IPS-18a (cell line): ENCODE measurements at regions not wholly inside any gene's neighbourhood (a gene's known extent, or its start where the extent isn't known, plus 50 kb on each side); places are given as distances from the start of the nearest gene placed in this dataset.

Experiments used
- H3K27ac ChIP-seq: one replicate; pipeline ENCODE4 v1.5.1; 2013; ENCODE audit warnings: low read length
- H3K27me3 ChIP-seq: one replicate; pipeline ENCODE4 v1.6.1; 2013; ENCODE audit warnings: mild to moderate bottlenecking, low read length; ENCODE audit not compliant: control insufficient read depth, insufficient read depth
- H3K36me3 ChIP-seq: one replicate; pipeline ENCODE4 v1.6.1; 2013; ENCODE audit warnings: low read depth, low read length; ENCODE audit not compliant: control insufficient read depth
- H3K4me1 ChIP-seq: one replicate; pipeline ENCODE4 v1.6.1; 2013; ENCODE audit warnings: low read depth, low read length; ENCODE audit not compliant: control insufficient read depth
- H3K4me3 ChIP-seq: one replicate; pipeline ENCODE4 v1.5.1; 2013; ENCODE audit warnings: low read length
- H3K9ac ChIP-seq: one replicate; pipeline ENCODE4 v1.6.1; 2013; ENCODE audit warnings: mild to moderate bottlenecking, low read length, moderate library complexity
- H3K9me3 ChIP-seq: one replicate; pipeline ENCODE4 v1.6.1; 2013; ENCODE audit warnings: low read depth, low read length; ENCODE audit not compliant: control insufficient read depth

DNA sequence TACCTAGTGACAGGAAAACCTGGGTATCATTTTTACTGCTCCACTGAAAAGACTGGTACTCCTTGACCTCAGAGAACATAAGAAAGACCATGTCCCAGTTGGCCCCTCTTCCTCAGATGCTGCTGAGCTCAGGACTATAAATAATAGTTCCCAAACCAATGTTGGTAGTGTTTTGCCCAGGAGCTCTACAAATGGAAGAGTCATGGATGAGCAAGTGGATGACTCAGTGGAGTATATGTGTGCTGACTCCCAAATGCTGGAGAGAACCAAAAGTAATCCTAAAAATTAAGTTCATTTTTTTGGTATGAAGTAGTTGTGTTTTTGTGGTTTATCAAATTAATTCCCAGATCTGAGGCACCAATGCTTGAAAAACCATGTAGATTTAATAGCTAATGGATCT, 482.0 kb downstream of the KCNA4 start:
- H3K4me1 ChIP-seq, result no peaks in the 10 kb centered on the region
- H3K27ac ChIP-seq, result no peak overlapping the region
- no peaks in the 10 kb centered on the region for H3K27me3 ChIP-seq
- no peak overlapping the region for H3K9ac ChIP-seq
- no peak overlapping the region for H3K4me3 ChIP-seq
- H3K9me3 ChIP-seq, result no peaks in the 10 kb centered on the region
- H3K36me3 ChIP-seq, result no peaks in the 10 kb centered on the region

DNA sequence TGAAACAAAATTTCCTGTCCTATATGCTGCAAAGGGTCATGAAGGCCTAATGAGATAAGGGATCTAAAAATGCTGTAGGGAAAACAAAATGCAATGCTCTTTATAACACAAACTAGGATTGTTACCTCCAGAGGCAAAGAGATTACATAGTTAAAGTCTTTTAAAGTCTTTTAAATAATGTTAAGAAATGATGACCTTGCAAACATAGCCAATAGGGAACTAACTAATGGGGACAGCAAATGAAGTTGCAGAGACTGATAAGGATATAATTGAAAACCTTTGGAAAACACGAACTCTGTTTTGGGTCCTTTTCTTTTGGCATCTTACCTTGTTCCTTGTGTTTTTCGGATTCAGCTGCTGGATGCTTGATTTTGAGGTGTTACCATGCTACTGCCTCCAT, 485.9 kb downstream of the KCNA4 start:
- H3K4me1 ChIP-seq, result no peaks in the 10 kb centered on the region
- peaks cover 7% of the 10 kb centered on the region for H3K9me3 ChIP-seq
- no peaks in the 10 kb centered on the region for H3K36me3 ChIP-seq
- no peak overlapping the region for H3K4me3 ChIP-seq
- no peaks in the 10 kb centered on the region for H3K27me3 ChIP-seq
- H3K27ac ChIP-seq, result no peak overlapping the region
- no peak overlapping the region for H3K9ac ChIP-seq

DNA sequence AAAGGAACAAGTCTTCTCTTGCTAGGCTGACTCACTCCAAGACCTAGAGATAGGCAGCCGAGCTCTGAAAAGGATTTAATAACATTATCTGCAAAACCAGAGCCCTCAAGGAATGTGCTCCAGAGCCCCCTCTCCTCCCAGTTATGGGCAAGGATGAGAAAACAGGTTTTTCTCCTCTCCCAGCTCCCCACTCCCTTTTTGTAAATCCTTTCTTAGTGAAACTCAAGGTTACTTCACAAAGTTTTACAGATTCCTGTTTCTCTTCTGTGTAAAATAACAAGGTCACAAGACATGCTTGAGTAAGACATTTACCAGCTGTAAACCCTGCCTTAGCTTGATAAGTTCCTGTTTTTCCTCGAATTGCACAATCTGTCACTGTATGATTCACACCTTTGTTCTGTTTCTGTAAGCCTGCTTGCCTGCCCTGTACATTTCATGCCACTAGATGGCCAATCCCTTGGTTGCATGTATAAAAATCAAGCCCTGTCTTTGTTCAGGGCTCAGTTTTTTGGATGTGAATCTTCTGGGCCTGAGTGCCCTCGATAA, 489.4 kb downstream of the KCNA4 start:
- Histone ChIP-seq H3K27ac (no peak overlapping the region), H3K4me1 (no peaks in the 10 kb centered on the region), H3K27me3 (no peaks in the 10 kb centered on the region), H3K9ac (no peak overlapping the region), H3K36me3 (no peaks in the 10 kb centered on the region), H3K4me3 (no peak overlapping the region), H3K9me3 (peaks cover 7% of the 10 kb centered on the region)

DNA sequence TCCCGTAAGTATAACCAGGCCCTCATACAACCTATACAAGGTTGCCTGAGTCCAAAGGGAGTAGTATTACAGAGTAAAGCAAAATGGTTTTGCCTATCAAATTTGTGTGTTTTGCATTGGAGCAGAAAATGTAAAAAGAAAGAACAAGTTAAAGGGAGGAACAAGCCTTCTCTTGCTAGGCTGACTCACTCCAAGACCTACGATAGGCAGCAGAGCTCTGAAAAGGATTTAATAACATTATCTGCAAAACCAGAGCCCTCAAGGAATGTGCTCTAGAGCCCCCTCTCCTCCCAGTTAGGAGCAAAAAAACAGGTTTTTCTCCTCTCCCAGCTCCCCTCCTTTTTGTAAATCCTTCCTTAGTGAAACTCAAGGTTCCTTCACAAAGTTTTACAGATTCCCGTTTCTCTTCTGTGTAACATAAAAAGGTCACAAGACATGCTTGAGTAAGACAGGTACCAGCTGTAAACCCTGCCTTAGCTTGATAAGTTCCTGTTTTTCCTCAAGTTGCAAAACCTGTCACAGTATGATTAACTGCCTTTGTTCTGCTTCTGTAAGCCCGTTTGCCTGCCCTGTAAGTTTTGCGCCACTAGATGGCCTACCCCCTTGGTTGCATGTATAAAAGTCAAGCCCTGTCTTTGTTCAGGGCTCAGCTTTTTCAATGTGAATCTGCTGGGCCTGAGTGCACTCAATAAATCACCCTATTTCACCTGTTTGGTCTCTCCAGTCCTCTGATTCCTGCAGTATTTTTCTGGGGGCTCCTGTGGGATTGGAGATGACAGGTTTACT, 498.2 kb downstream of the KCNA4 start:
- Histone ChIP-seq H3K27ac (no peak overlapping the region), H3K4me3 (no peak overlapping the region), H3K36me3 (no peaks in the 10 kb centered on the region), H3K27me3 (no peaks in the 10 kb centered on the region), H3K9me3 (peaks cover 24% of the 10 kb centered on the region), H3K9ac (no peak overlapping the region), H3K4me1 (no peaks in the 10 kb centered on the region)

DNA sequence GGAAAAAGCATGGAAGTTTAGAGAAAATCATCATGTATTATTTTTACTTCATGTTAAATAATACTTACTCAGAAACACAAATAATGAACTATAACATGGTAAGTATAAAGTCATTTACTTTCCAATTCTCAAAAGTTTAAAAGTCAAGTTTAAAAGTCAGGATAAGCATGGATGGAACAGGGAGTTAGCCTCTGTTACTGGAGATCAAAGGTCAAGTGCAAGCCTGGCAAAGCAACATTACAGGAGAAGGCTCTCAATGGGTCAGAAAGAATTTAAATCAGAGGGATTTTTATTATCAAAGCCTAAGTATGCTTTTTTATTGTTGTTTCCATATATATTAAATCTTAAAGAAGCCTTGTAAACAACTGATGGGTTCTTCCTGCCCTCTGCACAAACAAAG, 505.4 kb downstream of the KCNA4 start:
- Histone ChIP-seq H3K27ac (no peak overlapping the region), H3K4me1 (no peaks in the 10 kb centered on the region), H3K4me3 (no peak overlapping the region), H3K9me3 (no peaks in the 10 kb centered on the region), H3K9ac (no peak overlapping the region), H3K27me3 (no peaks in the 10 kb centered on the region), H3K36me3 (no peaks in the 10 kb centered on the region)

DNA sequence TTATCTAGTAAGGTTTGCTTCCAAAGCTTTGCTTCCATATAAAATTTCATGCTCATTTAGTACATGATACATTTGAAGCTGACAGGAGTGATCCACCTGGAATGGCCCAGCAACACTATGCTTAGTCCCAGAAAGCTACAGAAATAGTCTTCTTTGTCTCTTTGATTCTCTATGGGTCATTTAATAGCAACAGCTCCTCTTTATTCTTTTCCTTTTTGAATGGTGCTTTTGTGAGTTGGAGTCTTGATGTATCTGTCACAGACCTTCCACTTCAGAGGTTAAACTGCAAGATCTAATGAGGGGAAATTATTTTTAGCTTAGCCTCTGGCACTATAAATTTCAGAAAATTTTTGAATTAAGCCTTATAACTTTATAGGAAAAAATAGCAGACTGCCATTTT, 509.5 kb downstream of the KCNA4 start:
- Histone ChIP-seq H3K36me3 (no peaks in the 10 kb centered on the region), H3K9ac (no peak overlapping the region), H3K27ac (no peak overlapping the region), H3K27me3 (no peaks in the 10 kb centered on the region), H3K9me3 (no peaks in the 10 kb centered on the region), H3K4me3 (no peak overlapping the region), H3K4me1 (no peaks in the 10 kb centered on the region)

DNA sequence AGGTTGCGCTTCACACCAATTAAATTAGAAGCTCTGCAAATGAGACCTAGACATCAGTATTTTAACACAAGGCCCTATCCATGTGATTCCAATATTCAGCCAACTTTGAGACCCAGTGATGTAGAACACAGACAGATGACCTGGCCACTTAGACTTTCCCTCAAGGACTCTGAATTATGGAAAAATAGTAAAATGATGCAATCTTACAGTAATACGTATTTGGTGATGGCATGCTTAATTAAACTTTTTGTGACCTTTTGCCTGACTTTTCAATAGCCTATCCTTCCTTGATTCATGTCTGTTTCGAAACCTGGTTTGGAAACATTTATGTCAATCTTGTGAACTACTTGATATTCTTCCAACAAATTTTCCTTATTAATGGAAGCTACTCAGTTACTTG, 521.2 kb downstream of the KCNA4 start:
- no peaks in the 10 kb centered on the region for H3K9me3 ChIP-seq
- no peaks in the 10 kb centered on the region for H3K27me3 ChIP-seq
- no peak overlapping the region for H3K9ac ChIP-seq
- H3K4me1 ChIP-seq, result peaks cover 8% of the 10 kb centered on the region
- no peak overlapping the region for H3K27ac ChIP-seq
- no peaks in the 10 kb centered on the region for H3K36me3 ChIP-seq
- H3K4me3 ChIP-seq, result no peak overlapping the region

DNA sequence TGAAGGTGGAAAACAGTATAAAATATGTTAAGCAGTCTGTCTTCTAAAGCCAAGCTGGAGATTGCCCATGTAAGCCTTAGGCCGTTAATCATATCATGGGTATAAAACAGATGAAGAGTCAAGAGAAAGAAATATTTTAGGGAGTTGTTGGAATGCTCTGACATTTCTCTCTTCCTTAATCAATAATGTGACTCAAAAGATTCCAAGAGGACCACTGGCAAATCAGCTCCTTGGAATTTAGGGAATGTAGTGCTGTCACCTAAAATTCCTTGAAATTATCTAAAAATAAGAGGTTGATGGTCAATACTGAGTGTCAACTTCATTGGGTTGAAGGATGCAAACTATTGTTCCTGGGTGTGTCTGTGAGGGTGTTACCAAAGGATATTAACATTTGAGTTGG, 525.9 kb downstream of the KCNA4 start:
- H3K27me3 ChIP-seq, result no peaks in the 10 kb centered on the region
- no peak overlapping the region for H3K27ac ChIP-seq
- no peaks in the 10 kb centered on the region for H3K36me3 ChIP-seq
- H3K4me1 ChIP-seq, result no peaks in the 10 kb centered on the region
- H3K4me3 ChIP-seq, result no peak overlapping the region
- H3K9ac ChIP-seq, result no peak overlapping the region
- H3K9me3 ChIP-seq, result no peaks in the 10 kb centered on the region

DNA sequence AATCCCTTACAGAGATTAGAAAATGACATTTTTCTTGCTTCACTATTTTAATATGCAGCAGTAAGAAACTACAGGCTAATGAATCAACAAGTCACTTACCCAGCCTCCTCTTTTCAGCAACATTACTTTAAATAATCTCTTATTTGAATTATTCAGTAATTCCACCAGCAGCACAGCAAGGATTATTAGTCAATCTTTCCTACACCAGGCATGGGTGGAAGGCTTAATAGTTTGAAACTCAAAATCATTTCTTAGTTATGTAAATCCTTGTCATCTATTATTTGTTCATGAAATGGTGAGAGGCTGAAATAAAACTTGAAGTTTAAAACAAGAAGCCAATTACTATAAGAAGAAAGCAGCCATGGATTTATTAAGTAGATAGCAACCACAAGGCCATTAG, 530.5 kb downstream of the KCNA4 start:
- Histone ChIP-seq H3K4me1 (no peaks in the 10 kb centered on the region), H3K36me3 (no peaks in the 10 kb centered on the region), H3K9me3 (no peaks in the 10 kb centered on the region), H3K9ac (no peak overlapping the region), H3K4me3 (no peak overlapping the region), H3K27me3 (no peaks in the 10 kb centered on the region), H3K27ac (no peak overlapping the region)

DNA sequence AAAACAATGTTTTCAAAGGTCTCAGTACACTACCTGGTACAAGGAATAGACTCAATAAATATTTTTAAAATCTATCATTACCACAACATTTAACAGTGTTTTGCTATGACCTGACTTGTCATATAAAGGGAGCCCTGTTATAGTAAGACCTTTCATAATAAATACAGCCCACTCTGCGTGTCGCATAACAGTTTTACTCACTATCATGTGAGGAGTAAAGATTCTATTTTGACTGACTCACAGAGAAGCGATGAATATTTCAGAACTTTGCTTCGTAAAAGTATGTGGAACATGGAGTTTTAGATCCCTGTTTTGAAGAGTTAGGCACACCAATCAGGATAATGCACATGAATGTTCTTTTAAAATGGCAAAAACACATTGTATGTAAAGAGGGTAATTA, 531.2 kb downstream of the KCNA4 start:
- no peaks in the 10 kb centered on the region for H3K9me3 ChIP-seq
- no peak overlapping the region for H3K27ac ChIP-seq
- no peaks in the 10 kb centered on the region for H3K36me3 ChIP-seq
- H3K4me3 ChIP-seq, result no peak overlapping the region
- no peaks in the 10 kb centered on the region for H3K27me3 ChIP-seq
- H3K9ac ChIP-seq, result no peak overlapping the region
- H3K4me1 ChIP-seq, result no peaks in the 10 kb centered on the region

DNA sequence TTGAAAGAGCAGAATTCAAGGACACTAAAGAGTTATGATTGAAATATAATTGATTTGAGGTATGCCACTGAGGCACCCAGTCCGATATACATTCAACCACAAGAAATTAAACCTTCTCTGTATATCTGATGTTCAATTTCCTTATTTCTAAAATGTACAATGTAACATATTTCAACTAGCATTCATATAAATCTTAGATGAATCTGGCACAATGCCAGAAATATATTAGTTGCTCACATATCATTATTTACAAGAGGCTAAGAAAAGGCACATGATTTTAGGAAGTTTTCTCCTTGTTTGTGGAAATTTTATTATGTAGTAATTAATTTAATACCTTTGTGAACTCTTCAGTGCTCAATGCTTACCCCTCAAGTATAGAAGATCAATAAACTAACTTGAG, 532.3 kb downstream of the KCNA4 start:
- H3K36me3 ChIP-seq, result no peaks in the 10 kb centered on the region

DNA sequence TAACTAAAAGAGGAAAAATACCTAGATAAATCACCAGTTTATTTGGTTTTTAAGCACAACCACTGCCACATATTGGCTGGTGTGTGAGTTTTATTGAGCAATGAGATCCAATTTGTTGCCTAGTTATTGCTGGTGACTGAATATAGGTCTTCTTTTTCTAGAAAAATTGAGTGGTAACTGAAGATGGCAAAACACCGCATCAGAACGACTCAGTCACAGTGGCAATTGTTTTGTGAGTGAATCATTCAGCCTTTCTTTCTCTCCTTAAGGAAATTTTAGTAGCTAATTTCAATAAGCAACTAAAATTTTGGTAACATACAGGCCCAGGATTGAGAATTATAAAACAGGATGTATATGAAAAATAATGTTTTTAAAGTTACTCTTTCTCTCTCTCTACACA, 533.0 kb downstream of the KCNA4 start:
- H3K4me3 ChIP-seq, result no peak overlapping the region
- no peaks in the 10 kb centered on the region for H3K36me3 ChIP-seq
- H3K9ac ChIP-seq, result no peak overlapping the region
- H3K27me3 ChIP-seq, result no peaks in the 10 kb centered on the region
- H3K4me1 ChIP-seq, result no peaks in the 10 kb centered on the region
- no peak overlapping the region for H3K27ac ChIP-seq
- no peaks in the 10 kb centered on the region for H3K9me3 ChIP-seq

More for the DNA sequence above, 532.3 kb downstream of the KCNA4 start:
- H3K27me3 ChIP-seq, result no peaks in the 10 kb centered on the region
- H3K9me3 ChIP-seq, result no peaks in the 10 kb centered on the region
- no peaks in the 10 kb centered on the region for H3K4me1 ChIP-seq
- no peak overlapping the region for H3K27ac ChIP-seq
- H3K9ac ChIP-seq, result no peak overlapping the region
- H3K4me3 ChIP-seq, result no peak overlapping the region
